ENCODE measurements at regions not wholly inside any gene's neighbourhood (a gene's known extent, or its start where the extent isn't known, plus 50 kb on each side); places are given as distances from the start of the nearest gene placed in this dataset.
"Not testable (repeated sequence)": the region's sequence is repeated elsewhere in the genome, so short reads cannot be mapped to it uniquely, and the experiment has no call there.

DNA sequence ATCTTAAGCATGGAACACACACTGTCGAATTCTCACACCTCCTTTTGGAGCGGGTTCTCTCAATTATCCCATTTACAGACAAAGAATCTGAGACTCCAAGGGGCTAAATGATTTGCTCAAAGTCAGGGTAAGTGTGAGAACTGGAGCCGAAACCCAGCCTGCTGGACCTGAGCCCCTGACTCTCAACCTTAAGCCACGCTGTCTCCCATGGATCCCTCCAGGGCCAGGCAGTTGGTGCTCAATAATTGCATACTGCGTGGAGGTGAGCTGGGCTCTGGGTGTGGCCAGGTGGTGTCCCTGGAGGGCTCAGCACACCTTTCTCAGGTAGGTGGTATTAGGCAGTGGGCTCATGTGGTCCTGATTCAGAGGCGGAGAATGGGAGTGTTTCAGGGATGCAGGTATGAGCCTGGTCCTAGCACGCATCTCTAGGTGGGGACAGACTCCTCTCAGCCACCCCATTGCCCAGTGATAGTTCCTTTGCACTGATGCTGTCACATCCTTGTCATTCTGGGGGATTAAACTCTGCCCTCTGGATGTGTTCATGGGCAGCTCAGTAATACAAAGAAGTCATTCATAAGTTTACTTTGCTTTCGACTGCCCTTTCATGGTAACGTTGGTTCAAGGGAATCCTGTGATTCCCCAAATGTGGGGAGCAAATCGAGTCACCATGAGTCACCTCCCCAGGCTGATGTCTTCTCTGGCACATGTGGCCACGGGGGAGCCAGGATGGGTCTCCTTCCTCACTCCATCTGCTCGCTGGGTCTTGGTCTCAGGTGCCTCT is 399.5 kb upstream of the TNRC6C start:
- TF ChIP-seq, protein P1, sequence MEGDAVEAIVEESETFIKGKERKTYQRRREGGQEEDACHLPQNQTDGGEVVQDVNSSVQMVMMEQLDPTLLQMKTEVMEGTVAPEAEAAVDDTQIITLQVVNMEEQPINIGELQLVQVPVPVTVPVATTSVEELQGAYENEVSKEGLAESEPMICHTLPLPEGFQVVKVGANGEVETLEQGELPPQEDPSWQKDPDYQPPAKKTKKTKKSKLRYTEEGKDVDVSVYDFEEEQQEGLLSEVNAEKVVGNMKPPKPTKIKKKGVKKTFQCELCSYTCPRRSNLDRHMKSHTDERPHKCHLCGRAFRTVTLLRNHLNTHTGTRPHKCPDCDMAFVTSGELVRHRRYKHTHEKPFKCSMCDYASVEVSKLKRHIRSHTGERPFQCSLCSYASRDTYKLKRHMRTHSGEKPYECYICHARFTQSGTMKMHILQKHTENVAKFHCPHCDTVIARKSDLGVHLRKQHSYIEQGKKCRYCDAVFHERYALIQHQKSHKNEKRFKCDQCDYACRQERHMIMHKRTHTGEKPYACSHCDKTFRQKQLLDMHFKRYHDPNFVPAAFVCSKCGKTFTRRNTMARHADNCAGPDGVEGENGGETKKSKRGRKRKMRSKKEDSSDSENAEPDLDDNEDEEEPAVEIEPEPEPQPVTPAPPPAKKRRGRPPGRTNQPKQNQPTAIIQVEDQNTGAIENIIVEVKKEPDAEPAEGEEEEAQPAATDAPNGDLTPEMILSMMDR (IDR thresholded peaks at IDR 0.05; ENCODE audit: insufficient read depth, low read length, poor library complexity, severe bottlenecking): no peak
- Histone ChIP-seq H3K27me3 (replicated peaks; ENCODE audit: control insufficient read depth, insufficient read depth, low read length) (peaks cover 5% of the 10 kb centered on the region), H3K4me3 (replicated peaks; ENCODE audit: low read depth, low read length) (no peak overlapping the region), H3K36me3 (ENCODE audit: control insufficient read depth, insufficient read depth, low read length) (no peaks in the 10 kb centered on the region)
- no peak for DNase-seq (ENCODE audit: extremely low read depth, insufficient read length)

DNA sequence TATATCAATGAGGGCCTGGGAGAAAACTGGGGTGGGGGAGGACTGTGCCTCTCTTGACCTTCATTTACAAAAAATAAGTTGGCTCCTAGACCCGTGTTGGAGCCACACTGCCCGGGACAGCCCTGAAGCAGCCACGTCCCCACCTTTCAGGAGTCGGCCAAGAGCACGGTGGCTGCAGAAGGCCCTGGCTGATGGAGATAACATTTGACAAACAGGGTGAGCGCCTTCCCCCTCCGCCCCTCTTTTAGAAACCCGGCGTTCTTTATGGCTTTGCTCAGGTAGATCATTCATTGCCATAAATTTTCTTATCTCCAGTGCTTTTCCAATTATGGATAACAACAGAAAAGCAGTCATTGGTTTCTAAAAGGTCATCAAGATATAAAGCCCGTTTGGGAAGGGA is 398.1 kb upstream of the TNRC6C start:
- DNase-seq (ENCODE audit: extremely low read depth, insufficient read length): no peak
- peaks cover 5% of the 10 kb centered on the region for H3K27me3 ChIP-seq (replicated peaks; ENCODE audit: control insufficient read depth, insufficient read depth, low read length)
- TF ChIP-seq, protein P1 (IDR thresholded peaks at IDR 0.05; ENCODE audit: insufficient read depth, low read length, poor library complexity, severe bottlenecking): no peak

DNA sequence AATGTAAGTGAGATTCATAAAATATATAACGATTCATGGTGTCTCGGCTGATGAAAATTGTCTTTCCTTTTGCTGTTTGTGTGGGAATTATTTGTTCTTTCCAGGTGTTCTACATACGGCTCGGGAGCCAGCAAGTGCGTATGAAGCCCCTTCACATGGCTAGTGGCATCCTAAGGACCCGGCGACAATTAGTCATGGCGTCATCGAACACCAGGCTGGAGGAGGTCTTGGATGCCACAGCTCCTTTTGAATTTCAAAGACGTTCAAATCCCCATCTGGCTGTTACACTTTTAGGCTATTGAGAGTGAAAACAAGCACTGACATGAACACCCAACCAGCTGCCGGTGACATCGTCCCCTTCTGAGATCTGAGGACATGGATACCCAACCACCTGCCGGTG is 397.7 kb upstream of the TNRC6C start:
- no peak overlapping the region for H3K4me3 ChIP-seq (replicated peaks; ENCODE audit: low read depth, low read length)
- peaks cover 5% of the 10 kb centered on the region for H3K27me3 ChIP-seq (replicated peaks; ENCODE audit: control insufficient read depth, insufficient read depth, low read length)
- no peaks in the 10 kb centered on the region for H3K36me3 ChIP-seq (ENCODE audit: control insufficient read depth, insufficient read depth, low read length)
- no peak for DNase-seq (ENCODE audit: extremely low read depth, insufficient read length)
- TF ChIP-seq, protein P1 (IDR thresholded peaks at IDR 0.05; ENCODE audit: insufficient read depth, low read length, poor library complexity, severe bottlenecking): no peak

More for the DNA sequence above, 398.1 kb upstream of the TNRC6C start:
- Histone ChIP-seq H3K36me3 (ENCODE audit: control insufficient read depth, insufficient read depth, low read length) (no peaks in the 10 kb centered on the region), H3K4me3 (replicated peaks; ENCODE audit: low read depth, low read length) (no peak overlapping the region)

DNA sequence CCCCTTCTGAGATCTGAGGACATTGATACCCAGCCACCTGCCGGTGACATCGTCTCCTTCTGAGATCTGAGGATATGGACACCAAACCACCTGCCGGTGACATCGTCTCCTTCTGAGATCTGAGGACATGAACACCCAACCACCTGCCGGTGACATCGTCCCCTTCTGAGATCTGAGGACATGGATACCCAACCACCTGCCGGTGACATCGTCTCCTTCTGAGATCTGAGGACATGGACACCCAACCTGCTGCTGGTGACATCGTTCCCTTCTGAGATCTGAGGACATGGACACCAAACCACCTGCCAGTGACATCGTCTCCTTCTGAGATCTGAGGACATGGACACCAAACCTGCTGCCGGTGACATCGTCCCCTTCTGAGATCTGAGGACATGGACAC is 396.1 kb upstream of the TNRC6C start:
- H3K4me3 ChIP-seq (replicated peaks; ENCODE audit: low read depth, low read length); DNase-seq (ENCODE audit: extremely low read depth, insufficient read length); H3K36me3 ChIP-seq (ENCODE audit: control insufficient read depth, insufficient read depth, low read length); H3K27me3 ChIP-seq (replicated peaks; ENCODE audit: control insufficient read depth, insufficient read depth, low read length): not testable (repeated sequence)

DNA sequence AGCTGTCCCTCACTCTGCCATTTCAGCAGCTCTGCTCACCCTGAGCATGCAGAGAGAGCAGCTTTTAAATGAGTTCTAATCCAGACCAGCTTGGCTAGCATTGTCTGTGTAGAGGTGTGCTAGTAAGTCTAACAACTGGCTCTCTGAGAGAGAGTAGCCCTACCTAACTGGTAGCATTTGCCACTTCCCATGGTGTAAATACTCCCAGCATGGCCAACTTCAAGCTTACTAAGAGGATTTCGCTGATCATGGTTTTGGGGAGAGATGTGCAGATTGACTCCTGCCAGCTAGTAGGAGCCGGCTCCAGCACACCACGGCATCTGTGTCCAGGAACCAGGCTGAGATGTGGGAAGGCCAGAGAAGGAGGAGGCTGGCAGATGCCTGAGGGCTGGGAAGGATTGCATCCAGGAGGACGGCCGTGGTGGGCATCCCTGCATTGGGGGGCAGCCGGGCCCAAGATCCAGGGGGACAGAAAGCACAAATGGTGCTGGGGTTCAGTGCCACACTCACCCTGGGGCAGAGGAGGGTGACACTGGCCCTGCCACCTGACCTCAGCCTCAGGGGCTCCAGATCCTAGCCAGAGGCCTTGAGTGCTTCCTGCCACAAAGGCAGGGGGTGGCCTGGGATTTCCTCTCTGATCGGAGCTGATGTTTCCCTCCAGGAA is 394.9 kb upstream of the TNRC6C start:
- peaks cover 5% of the 10 kb centered on the region for H3K27me3 ChIP-seq (replicated peaks; ENCODE audit: control insufficient read depth, insufficient read depth, low read length)

More for the DNA sequence above, 394.9 kb upstream of the TNRC6C start:
- DNase-seq (ENCODE audit: extremely low read depth, insufficient read length): no peak
- Histone ChIP-seq H3K36me3 (ENCODE audit: control insufficient read depth, insufficient read depth, low read length) (no peaks in the 10 kb centered on the region), H3K4me3 (replicated peaks; ENCODE audit: low read depth, low read length) (no peak overlapping the region)
- TF ChIP-seq, protein P1 (IDR thresholded peaks at IDR 0.05; ENCODE audit: insufficient read depth, low read length, poor library complexity, severe bottlenecking): no peak

Measured in GM06990 (cell line).